Breast epithelium (tissue), 4 donors: ENCODE measurements at regions not wholly inside any gene's neighbourhood (a gene's known extent, or its start where the extent isn't known, plus 50 kb on each side); places are given as distances from the start of the nearest gene placed in this dataset.

ENCODE experiments used
- DNase-seq, 2 donors: peaks; one replicate each; pipeline ENCODE4 v3.0.0-alpha.2; 2019; ENCODE audit warnings: low spot score in 2 of 2
- H3K27ac ChIP-seq, 2 donors: fragments of 200-600 bp; sonication (generic) in 1 of 2; one replicate each; pipeline ENCODE4 v1.5.1; 2016 to 2019; ENCODE audit warnings: mild to moderate bottlenecking in 1 of 2
- H3K27me3 ChIP-seq, 2 donors: fragments of 200-600 bp; sonication (generic) in 1 of 2; one replicate each; pipeline versions ENCODE4 v1.5.1 to v1.6.0; 2017 to 2019; ENCODE audit warnings: control low read depth in 1 of 2, mild to moderate bottlenecking in 1 of 2
- H3K36me3 ChIP-seq: fragments of 200-600 bp; one replicate; pipeline ENCODE4 v1.5.1; 2019
- H3K4me1 ChIP-seq, 2 donors: fragments of 200-600 bp; sonication (generic); one replicate each; pipeline ENCODE4 v1.5.1; 2016 to 2019; ENCODE audit warnings: control low read depth in 1 of 2
- H3K4me3 ChIP-seq, 3 donors: fragments of 200-600 bp; sonication (generic); 1 replicate in 2 of 3; 2 replicates in 1 of 3; pipeline ENCODE4 v1.5.1; 2016 to 2019; ENCODE audit warnings: mild to moderate bottlenecking in 3 of 3, moderate library complexity in 2 of 3
- H3K9me3 ChIP-seq, 2 donors: fragments of 200-600 bp; sonication (generic) in 1 of 2; one replicate each; pipeline ENCODE4 v1.5.1; 2016 to 2019; ENCODE audit warnings: control low read depth in 1 of 2
- CTCF ChIP-seq, 3 donors: fragments of 450-650 bp; IDR thresholded peaks; one replicate each; pipeline ENCODE4 v1.5.1; 2016 to 2017; ENCODE audit warnings: antibody characterized with exemption in 3 of 3, mild to moderate bottlenecking in 3 of 3, moderate library complexity in 3 of 3
- POLR2A ChIP-seq: fragments of 450-650 bp; IDR thresholded peaks from one replicate; pipeline ENCODE4 v1.6.1; 2016; ENCODE audit warnings: antibody characterized with exemption, mild to moderate bottlenecking, moderate library complexity
- POLR2AphosphoS5 ChIP-seq, 3 donors: sonication (generic); formaldehyde crosslinking; IDR thresholded peaks; one replicate each; pipeline ENCODE4 v1.6.1; 2017; ENCODE audit warnings: antibody characterized with exemption in 3 of 3
- intact Hi-C: fragments of 100-400 bp; cut with DNase I; formaldehyde crosslinking; loops from one replicate; pipeline ENCODE4 v1.15.1; 2023; ENCODE audit warnings: low total_unique reads

- Histone ChIP-seq H3K27ac (no peak overlapping the region), H3K4me1 (no peaks in the 10 kb centered on the region), H3K27me3 (peaks cover 0 to 4% of the 10 kb centered on the region in 2 donors), H3K4me3 (no peak overlapping the region), H3K9me3 (no peaks in the 10 kb centered on the region), H3K36me3 (no peaks in the 10 kb centered on the region)
- no peak for DNase-seq
- TF ChIP-seq POLR2A (no peak), POLR2AphosphoS5 (IDR thresholded peaks at IDR 0.05) (no peak), CTCF (IDR thresholded peaks at IDR 0.05) (no peak)
- intact Hi-C loops = no loop called here
Measured at GRCh38 chr6:129759796-129760605, 50.0 kb upstream of the ARHGAP18 start.
